ENCODE measurements at regions not wholly inside any gene's neighbourhood (a gene's known extent, or its start where the extent isn't known, plus 50 kb on each side); places are given as distances from the start of the nearest gene placed in this dataset.

GRCh38 chr12:105539735-105540134 is 209.2 kb downstream of the C12orf75 start:
- TF ChIP-seq TAF1 (CRISPR knock-in tag; IDR thresholded peaks at IDR 0.05) = no peak
- no peak for TF ChIP-seq CTCF (CRISPR knock-in tag; IDR thresholded peaks at IDR 0.05)
- no peak for TF ChIP-seq TCF7 (IDR thresholded peaks at IDR 0.05; ENCODE audit: low read depth)
- TF ChIP-seq RNF2 (conservative IDR thresholded peaks at IDR 0.05; ENCODE audit: low read depth) = no peak
- no peak for TF ChIP-seq ZNF207 (IDR thresholded peaks at IDR 0.05; ENCODE audit: borderline replicate concordance)
- TF ChIP-seq TOPORS (CRISPR knock-in tag; IDR thresholded peaks at IDR 0.05) = no peak
- no peak for TF ChIP-seq CEBPB (IDR thresholded peaks at IDR 0.05; ENCODE audit: borderline replicate concordance, low read depth, low read length)
- TF ChIP-seq ZNF574 (CRISPR knock-in tag; IDR thresholded peaks at IDR 0.05) = no peak
- TF ChIP-seq CREB1 (IDR thresholded peaks at IDR 0.05) = no peak
- no peak for TF ChIP-seq CREB1 (CRISPR knock-in tag; IDR thresholded peaks at IDR 0.05)
- TF ChIP-seq EZH2 (conservative IDR thresholded peaks at IDR 0.05; ENCODE audit: low read depth, low read length) = no peak
- no peak for TF ChIP-seq HOXA3 (CRISPR knock-in tag; IDR thresholded peaks at IDR 0.05)
